GM21360 (cell line): ENCODE measurements at regions not wholly inside any gene's neighbourhood (a gene's known extent, or its start where the extent isn't known, plus 50 kb on each side); places are given as distances from the start of the nearest gene placed in this dataset.

ENCODE experiments used
- ATAC-seq: cut with Tn5 transposase; IDR thresholded peaks from one replicate; pipeline ENCODE4 v1.9.1; 2021; ENCODE audit warnings: mild to moderate bottlenecking, moderate library complexity; ENCODE audit not compliant: unreplicated experiment

DNA sequence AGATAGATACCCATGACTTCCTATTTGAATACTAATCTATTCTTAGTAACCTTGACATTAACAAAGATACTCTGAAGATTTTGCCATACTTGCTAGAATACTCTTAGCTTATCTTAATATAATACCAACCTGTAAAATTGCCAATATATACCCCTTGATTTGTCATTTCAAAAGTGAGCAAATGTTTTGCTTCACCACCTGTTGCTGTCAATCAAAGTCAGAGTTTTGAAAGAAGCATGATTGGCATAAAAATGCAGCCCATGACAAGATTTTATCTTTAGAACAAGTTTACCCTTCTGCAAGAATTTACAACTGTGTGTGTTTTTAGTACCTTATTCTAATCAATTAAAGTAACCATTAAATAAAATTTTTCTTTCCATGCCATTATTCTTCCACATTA is 236.2 kb downstream of the TBX18 start:
- no peak for ATAC-seq

GRCh38 chr6:84526631-84527030 is 237.8 kb downstream of the TBX18 start:
- no peak for ATAC-seq

GRCh38 chr6:84525907-84526306 is 238.5 kb downstream of the TBX18 start:
- ATAC-seq = no peak

- ATAC-seq = no peak
Observed at GRCh38 chr6:84524636-84525035, 239.8 kb downstream of the TBX18 start.

- no peak for ATAC-seq
Observed at GRCh38 chr6:84522135-84522549, 242.3 kb downstream of the TBX18 start.

- ATAC-seq = no peak
Observed at GRCh38 chr6:84521511-84521910, 242.9 kb downstream of the TBX18 start.

GRCh38 chr6:84517741-84518530 is 246.5 kb downstream of the TBX18 start:
- ATAC-seq = no peak

DNA sequence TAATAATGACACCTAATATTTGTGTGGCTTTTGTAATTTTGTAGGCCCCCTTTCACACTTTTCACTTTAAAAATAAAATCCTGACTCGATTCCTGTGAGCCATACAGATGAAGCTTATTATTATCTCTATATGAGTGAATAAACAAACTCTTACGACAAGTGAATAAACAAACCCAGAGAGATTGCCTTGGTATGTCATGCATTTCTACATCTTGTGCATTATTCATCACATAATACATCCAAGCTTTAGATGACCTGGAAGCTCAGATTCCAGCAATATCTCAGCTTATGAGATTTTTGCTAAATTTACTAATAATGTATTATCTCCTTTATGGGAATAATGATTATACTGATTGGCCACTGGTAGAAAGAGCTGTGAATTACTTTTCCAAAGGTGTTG is 248.2 kb downstream of the TBX18 start:
- ATAC-seq = no peak

GRCh38 chr6:84515067-84515466 is 249.3 kb downstream of the TBX18 start:
- no peak for ATAC-seq

GRCh38 chr6:84514089-84514971 is 250.1 kb downstream of the TBX18 start:
- ATAC-seq = no peak

DNA sequence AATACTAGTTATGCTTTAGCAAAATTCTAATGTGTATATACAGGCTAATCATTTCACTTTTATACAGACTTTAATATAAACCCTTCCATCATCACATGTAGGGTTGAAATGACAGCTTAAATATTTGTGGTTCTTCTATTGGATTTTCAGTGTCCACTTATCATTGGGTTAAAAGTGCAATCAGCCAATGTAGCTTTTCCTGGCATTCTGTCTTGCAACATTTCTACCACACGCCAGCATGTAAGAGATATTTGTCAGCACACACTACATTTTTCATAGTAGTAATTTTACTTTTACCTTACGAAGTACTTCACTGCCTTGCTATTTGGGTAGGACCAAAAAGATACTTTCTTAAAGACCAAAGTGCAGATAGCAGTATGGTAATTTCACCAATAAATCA is 252.0 kb downstream of the TBX18 start:
- no peak for ATAC-seq

GRCh38 chr6:84511929-84512328 is 252.5 kb downstream of the TBX18 start:
- ATAC-seq = no peak

DNA sequence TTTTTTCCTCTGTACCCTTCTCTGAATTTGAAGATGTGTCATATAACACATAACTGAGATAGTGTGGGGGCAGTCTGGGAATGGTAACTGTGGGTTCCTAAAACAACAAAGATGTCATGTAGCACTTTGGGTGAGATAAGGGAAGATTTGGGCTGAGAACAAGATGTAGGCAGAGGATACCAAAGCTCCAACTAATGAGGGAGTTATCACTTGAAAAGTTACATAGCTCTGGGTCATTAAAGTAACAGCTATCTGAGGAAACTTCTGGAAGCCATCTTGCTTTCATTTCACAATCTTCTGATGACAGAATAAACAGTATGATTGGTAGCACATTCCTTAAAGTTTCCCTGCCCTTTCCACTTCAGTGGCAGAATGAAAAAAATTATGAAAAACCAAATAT is 255.4 kb downstream of the TBX18 start:
- no peak for ATAC-seq

DNA sequence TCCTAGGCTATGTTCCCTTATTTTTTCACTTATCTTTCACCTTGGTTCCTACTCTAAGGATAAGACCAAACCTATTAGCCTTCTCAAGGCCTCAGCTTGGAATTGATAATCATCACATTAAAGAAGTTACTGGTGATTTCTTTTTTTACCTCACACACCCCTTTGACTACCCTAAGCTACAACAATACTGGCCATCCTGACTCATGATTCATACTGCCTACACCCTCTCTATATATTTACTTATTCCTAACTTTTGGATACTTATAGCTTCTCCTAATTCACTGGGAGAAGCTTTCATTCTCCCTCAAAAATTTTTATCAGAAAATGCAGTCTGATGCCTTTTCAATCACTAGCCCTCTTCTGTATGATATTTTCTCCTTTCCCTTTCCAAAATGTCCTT is 256.1 kb downstream of the TBX18 start:
- no peak for ATAC-seq

- no peak for ATAC-seq
Observed at GRCh38 chr6:84504025-84504424, 260.4 kb downstream of the TBX18 start.

DNA sequence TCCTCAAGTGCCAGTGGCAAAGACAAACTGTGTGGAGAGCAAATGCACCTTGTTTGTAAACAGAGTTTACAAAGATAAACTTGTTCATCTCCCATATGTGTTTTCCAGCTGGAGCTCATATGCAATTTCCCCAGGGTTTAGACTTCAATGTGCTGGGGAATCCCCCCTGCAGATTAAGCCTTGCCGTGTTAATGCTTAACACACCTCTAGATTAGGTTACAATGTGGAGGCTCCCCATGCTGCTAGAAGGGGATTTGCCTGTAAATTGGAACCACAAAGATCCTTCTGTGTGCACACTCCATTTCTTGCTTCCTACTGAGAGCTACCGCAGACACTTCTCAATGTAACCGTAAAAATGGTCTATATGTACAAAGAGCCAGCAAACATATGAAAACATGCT is 263.1 kb downstream of the TBX18 start:
- no peak for ATAC-seq

DNA sequence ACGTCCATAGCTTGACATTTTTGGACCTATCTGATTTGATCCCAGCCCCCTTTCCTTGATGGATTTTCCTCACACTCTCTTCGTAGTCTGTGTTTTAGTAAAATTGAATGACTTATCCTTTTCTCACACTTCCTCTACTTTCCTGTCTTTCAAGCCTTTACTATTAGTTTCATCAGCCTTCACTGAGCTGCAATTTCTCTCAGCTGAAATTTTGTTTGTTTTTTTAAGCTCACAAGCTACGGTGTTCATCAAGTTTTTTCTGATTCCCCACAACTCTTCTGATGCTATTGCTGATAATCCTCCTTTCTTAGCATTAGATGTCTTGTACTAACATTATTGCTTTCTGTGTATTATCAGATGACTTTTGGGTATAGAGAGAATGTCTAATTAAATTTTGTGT is 263.7 kb downstream of the TBX18 start:
- ATAC-seq = no peak

- ATAC-seq = no peak
Observed at GRCh38 chr6:84498905-84499304, 265.5 kb downstream of the TBX18 start.

- ATAC-seq = no peak
Observed at GRCh38 chr6:84492241-84493165, 265.1 kb upstream of the CEP162 start.

- no peak for ATAC-seq
Observed at GRCh38 chr6:84489598-84489997, 262.2 kb upstream of the CEP162 start.

DNA sequence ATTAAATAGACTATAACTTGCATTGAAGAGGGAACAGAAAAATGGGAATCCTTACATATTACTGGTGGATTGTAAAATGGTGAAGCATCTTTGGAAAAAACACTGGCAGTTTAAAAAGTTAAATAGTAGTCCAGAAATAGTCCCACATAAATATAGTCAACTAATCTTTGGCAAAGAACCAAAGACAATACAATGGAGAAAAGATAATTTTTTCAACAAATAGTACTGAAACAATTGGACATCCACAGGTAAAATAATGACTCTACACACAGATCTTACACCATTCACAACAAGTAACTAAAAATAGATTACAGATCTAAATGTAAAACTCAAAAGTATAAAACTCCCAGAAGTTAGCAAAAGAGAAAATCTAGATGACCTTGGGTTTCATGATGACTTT is 259.1 kb upstream of the CEP162 start:
- no peak for ATAC-seq
